Neuronal stem cell (in vitro differentiated cells): ENCODE measurements at regions not wholly inside any gene's neighbourhood (a gene's known extent, or its start where the extent isn't known, plus 50 kb on each side); places are given as distances from the start of the nearest gene placed in this dataset.

ENCODE experiments used
- DNase-seq: peaks from one replicate; pipeline ENCODE4 v3.0.0-alpha.2; 2013; ENCODE audit warnings: low spot score
- H2AFZ ChIP-seq: one replicate; pipeline ENCODE4 v1.6.1; 2013; ENCODE audit warnings: mild to moderate bottlenecking, low read length, inconsistent platforms
- H2AK5ac ChIP-seq: 2 replicates; pipeline ENCODE4 v1.6.1; 2013; ENCODE audit warnings: low read depth, mild to moderate bottlenecking, inconsistent platforms, low read length, moderate library complexity, mixed read lengths
- H2BK120ac ChIP-seq: 2 replicates; pipeline ENCODE4 v1.6.1; 2013; ENCODE audit warnings: low read depth, mild to moderate bottlenecking, inconsistent platforms, low read length, moderate library complexity, mixed read lengths
- H2BK12ac ChIP-seq: one replicate; pipeline ENCODE4 v1.6.1; 2013; ENCODE audit warnings: low read length, inconsistent platforms
- H2BK15ac ChIP-seq: 2 replicates; pipeline ENCODE4 v1.6.1; 2013; ENCODE audit warnings: mild to moderate bottlenecking, low read length, inconsistent platforms, mixed read lengths
- H2BK5ac ChIP-seq: one replicate; pipeline ENCODE4 v1.6.1; 2013; ENCODE audit warnings: inconsistent platforms, mild to moderate bottlenecking, low read length, moderate library complexity
- H3K14ac ChIP-seq: one replicate; pipeline ENCODE4 v1.6.1; 2013; ENCODE audit warnings: low read length, inconsistent platforms
- H3K18ac ChIP-seq: 2 replicates; pipeline ENCODE4 v1.6.1; 2013; ENCODE audit warnings: low read length, inconsistent platforms
- H3K23ac ChIP-seq: 2 replicates; pipeline ENCODE4 v1.6.1; 2013; ENCODE audit warnings: low read depth, mild to moderate bottlenecking, mixed read lengths, low read length, inconsistent platforms; ENCODE audit not compliant: poor library complexity
- H3K27ac ChIP-seq: replicated peaks from 3 replicates; pipeline ENCODE4 v1.5.1; 2013; ENCODE audit warnings: low read length, inconsistent platforms
- H3K27me3 ChIP-seq, 3 experiments: 2 replicates each; pipeline ENCODE4 v1.6.1; 2013; ENCODE audit warnings: low read length in 3 of 3, mild to moderate bottlenecking in 2 of 3, inconsistent platforms in 1 of 3, low read depth in 1 of 3, mixed read lengths in 1 of 3, moderate library complexity in 1 of 3; ENCODE audit not compliant: control insufficient read depth in 3 of 3, insufficient read depth in 3 of 3
- H3K36me3 ChIP-seq, 2 donors: replicated peaks in 1 of 2; 2 replicates each; pipeline ENCODE4 v1.6.1; 2013; ENCODE audit warnings: low read length in 2 of 2; ENCODE audit not compliant: control insufficient read depth in 2 of 2, insufficient read depth in 2 of 2
- H3K4ac ChIP-seq: 2 replicates; pipeline ENCODE4 v1.6.1; 2013; ENCODE audit warnings: inconsistent platforms, mild to moderate bottlenecking, low read length, moderate library complexity
- H3K4me1 ChIP-seq, 2 donors: 1 replicate in 1 of 2; 2 replicates in 1 of 2; pipeline ENCODE4 v1.6.1; 2013; ENCODE audit warnings: low read length in 2 of 2, low read depth in 1 of 2; ENCODE audit not compliant: control insufficient read depth in 2 of 2, insufficient read depth in 1 of 2
- H3K4me2 ChIP-seq: one replicate; pipeline ENCODE4 v1.6.1; 2013; ENCODE audit warnings: mild to moderate bottlenecking, low read length, inconsistent platforms; ENCODE audit not compliant: insufficient read depth, poor library complexity, severe bottlenecking
- H3K4me3 ChIP-seq, 2 donors: 2 replicates each; pipeline ENCODE4 v1.5.1; 2013; ENCODE audit warnings: low read length in 2 of 2, mild to moderate bottlenecking in 2 of 2, inconsistent platforms in 1 of 2, moderate library complexity in 1 of 2
- H3K79me1 ChIP-seq: one replicate; pipeline ENCODE4 v1.6.1; 2013; ENCODE audit warnings: low read depth, mild to moderate bottlenecking, inconsistent platforms, low read length, moderate library complexity
- H3K9ac ChIP-seq: one replicate; pipeline ENCODE4 v1.6.1; 2013; ENCODE audit warnings: mild to moderate bottlenecking, low read depth, low read length, inconsistent platforms; ENCODE audit not compliant: poor library complexity
- H3K9me3 ChIP-seq, 2 donors: replicated peaks in 1 of 2; 2 replicates each; pipeline versions ENCODE3 to v1.6.1; 2013; ENCODE audit warnings: low read length in 2 of 2, mild to moderate bottlenecking in 2 of 2, inconsistent platforms in 1 of 2, low read depth in 1 of 2, mixed read lengths in 1 of 2, moderate library complexity in 1 of 2; ENCODE audit not compliant: control insufficient read depth in 2 of 2, insufficient read depth in 1 of 2
- H4K8ac ChIP-seq: one replicate; pipeline ENCODE4 v1.6.1; 2013; ENCODE audit warnings: low read depth, mild to moderate bottlenecking, inconsistent platforms, low read length, moderate library complexity
- H4K91ac ChIP-seq: one replicate; pipeline ENCODE4 v1.6.1; 2013; ENCODE audit warnings: low read length, low read depth, mild to moderate bottlenecking, inconsistent platforms; ENCODE audit not compliant: poor library complexity
- WGBS, 2 donors: extraction: QIAGEN DNeasy Blood & Tissue Kit; methylation state at CpG; one replicate each; pipeline ENCODE4 v1.1.7; 2013; ENCODE audit warnings: missing lambda C conversion rate in 2 of 2, mixed read lengths in 1 of 2; ENCODE audit not compliant: insufficient read length in 2 of 2, insufficient replicate concordance in 1 of 2; ENCODE audit errors: extremely low coverage in 2 of 2; 5-methylcytosine and 5-hydroxymethylcytosine counted together

- peaks cover 3 to 9% of the 10 kb centered on the region in 2 donors for H3K9me3 ChIP-seq
- H2BK15ac ChIP-seq, result no peak overlapping the region
- H3K79me1 ChIP-seq, result no peaks in the 10 kb centered on the region
- H3K14ac ChIP-seq, result no peak overlapping the region
- H4K8ac ChIP-seq, result no peak overlapping the region
- no peak overlapping the region for H2BK5ac ChIP-seq
- WGBS, 2 donors, result no CpG with 5 or more reads among the region's 4 CpGs
- no peak overlapping the region for H2AFZ ChIP-seq
- H3K27ac ChIP-seq, result no peak overlapping the region
- no peak overlapping the region for H2BK120ac ChIP-seq
- no peak overlapping the region for H3K18ac ChIP-seq
- H3K27me3 ChIP-seq, result peaks cover 0 to 7% (median 0%) of the 10 kb centered on the region in 3 experiments
- no peak overlapping the region for H3K4me2 ChIP-seq
- no peak overlapping the region for H3K4me3 ChIP-seq
- no peak overlapping the region for H2AK5ac ChIP-seq
- H3K4ac ChIP-seq, result no peak overlapping the region
- no peak for DNase-seq
- peaks cover 0 to 8% of the 10 kb centered on the region in 2 donors for H3K4me1 ChIP-seq
- no peak overlapping the region for H2BK12ac ChIP-seq
- no peak overlapping the region for H4K91ac ChIP-seq
- H3K36me3 ChIP-seq, result no peaks in the 10 kb centered on the region
- no peak overlapping the region for H3K9ac ChIP-seq
- H3K23ac ChIP-seq, result no peak overlapping the region
Observed at GRCh38 chr20:1822564-1823449, 72.4 kb upstream of the SIRPA start.

GRCh38 chr20:1820138-1821079 lies 74.8 kb upstream of the SIRPA start:
- Histone ChIP-seq H3K4ac (no peak overlapping the region), H3K9me3 (peaks cover 3 to 9% of the 10 kb centered on the region in 2 donors), H2AK5ac (no peak overlapping the region), H2BK5ac (no peak overlapping the region), H3K4me3 (no peak overlapping the region), H2BK12ac (no peak overlapping the region), H3K9ac (no peak overlapping the region), H3K14ac (no peak overlapping the region), H2BK15ac (no peak overlapping the region), H2AFZ (no peak overlapping the region), H3K23ac (no peak overlapping the region), H3K27ac (no peak overlapping the region), H3K4me2 (no peak overlapping the region), H3K36me3 (no peaks in the 10 kb centered on the region), H3K27me3 (peaks cover 0 to 7% (median 0%) of the 10 kb centered on the region in 3 experiments), H2BK120ac (no peak overlapping the region), H4K8ac (no peak overlapping the region), H3K79me1 (no peaks in the 10 kb centered on the region), H3K4me1 (peaks cover 2 to 22% of the 10 kb centered on the region in 2 donors), H4K91ac (no peak overlapping the region), H3K18ac (no peak overlapping the region)
- no peak for DNase-seq
- no CpG with 5 or more reads among the region's 8 CpGs for WGBS, 2 donors

- Histone ChIP-seq H3K27me3 (peaks cover 0 to 7% (median 0%) of the 10 kb centered on the region in 3 experiments), H3K9ac (no peak overlapping the region), H2BK120ac (no peak overlapping the region), H3K79me1 (no peaks in the 10 kb centered on the region), H3K27ac (no peak overlapping the region), H2BK5ac (no peak overlapping the region), H3K14ac (no peak overlapping the region), H3K23ac (no peak overlapping the region), H2BK15ac (peak overlapping the region; percentile 18), H3K4me1 (peaks cover 2 to 22% of the 10 kb centered on the region in 2 donors), H2AFZ (no peak overlapping the region), H3K9me3 (peaks cover 3 to 9% of the 10 kb centered on the region in 2 donors), H4K8ac (no peak overlapping the region), H2AK5ac (no peak overlapping the region), H2BK12ac (no peak overlapping the region), H3K4ac (no peak overlapping the region), H4K91ac (no peak overlapping the region), H3K4me3 (no peak overlapping the region), H3K4me2 (no peak overlapping the region), H3K36me3 (no peaks in the 10 kb centered on the region), H3K18ac (peak overlapping the region; percentile 6)
- no CpG with 5 or more reads among the region's 14 CpGs for WGBS, 2 donors
- DNase-seq, result no peak
Observed at GRCh38 chr20:1819311-1820137, 75.7 kb upstream of the SIRPA start.
